ENCODE measurements at regions not wholly inside any gene's neighbourhood (a gene's known extent, or its start where the extent isn't known, plus 50 kb on each side); places are given as distances from the start of the nearest gene placed in this dataset.

GRCh38 chr20:21575981-21576740, 62.3 kb upstream of the NKX2-2 start:
- CTCF ChIA-PET: no interaction called here

More at GRCh38 chr20:21575981-21576740, 62.3 kb upstream of the NKX2-2 start:
- TF ChIP-seq NFE2L2 (IDR thresholded peaks at IDR 0.05; ENCODE audit: low read depth, low read length) (no peak), SMC3 (IDR thresholded peaks at IDR 0.05; ENCODE audit: low read depth, low read length) (no peak), MAFK (IDR thresholded peaks at IDR 0.05; ENCODE audit: low read depth, low read length) (no peak), RCOR1 (IDR thresholded peaks at IDR 0.05; ENCODE audit: insufficient replicate concordance, low read length) (no peak), FOS (IDR thresholded peaks at IDR 0.05; ENCODE audit: low read depth, low read length) (no peak), MAZ (IDR thresholded peaks at IDR 0.05; ENCODE audit: borderline replicate concordance, low read depth, low read length) (no peak), RAD21 (IDR thresholded peaks at IDR 0.05; ENCODE audit: low read length) (no peak), POLR2A (IDR thresholded peaks at IDR 0.05; ENCODE audit: low read depth, low read length) (no peak), CEBPB (IDR thresholded peaks at IDR 0.05; ENCODE audit: low read depth, low read length) (no peak), CHD1 (IDR thresholded peaks at IDR 0.05; ENCODE audit: low read depth, low read length) (no peak), BHLHE40 (IDR thresholded peaks at IDR 0.05; ENCODE audit: low read depth, low read length) (no peak), RFX5 (IDR thresholded peaks at IDR 0.05; ENCODE audit: low read depth, low read length) (no peak), MXI1 (IDR thresholded peaks at IDR 0.05; ENCODE audit: borderline replicate concordance, low read depth, low read length) (no peak)
- TF ChIP-seq, protein P1, sequence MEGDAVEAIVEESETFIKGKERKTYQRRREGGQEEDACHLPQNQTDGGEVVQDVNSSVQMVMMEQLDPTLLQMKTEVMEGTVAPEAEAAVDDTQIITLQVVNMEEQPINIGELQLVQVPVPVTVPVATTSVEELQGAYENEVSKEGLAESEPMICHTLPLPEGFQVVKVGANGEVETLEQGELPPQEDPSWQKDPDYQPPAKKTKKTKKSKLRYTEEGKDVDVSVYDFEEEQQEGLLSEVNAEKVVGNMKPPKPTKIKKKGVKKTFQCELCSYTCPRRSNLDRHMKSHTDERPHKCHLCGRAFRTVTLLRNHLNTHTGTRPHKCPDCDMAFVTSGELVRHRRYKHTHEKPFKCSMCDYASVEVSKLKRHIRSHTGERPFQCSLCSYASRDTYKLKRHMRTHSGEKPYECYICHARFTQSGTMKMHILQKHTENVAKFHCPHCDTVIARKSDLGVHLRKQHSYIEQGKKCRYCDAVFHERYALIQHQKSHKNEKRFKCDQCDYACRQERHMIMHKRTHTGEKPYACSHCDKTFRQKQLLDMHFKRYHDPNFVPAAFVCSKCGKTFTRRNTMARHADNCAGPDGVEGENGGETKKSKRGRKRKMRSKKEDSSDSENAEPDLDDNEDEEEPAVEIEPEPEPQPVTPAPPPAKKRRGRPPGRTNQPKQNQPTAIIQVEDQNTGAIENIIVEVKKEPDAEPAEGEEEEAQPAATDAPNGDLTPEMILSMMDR (conservative IDR thresholded peaks at IDR 0.05; ENCODE audit: low read depth, low read length): no peak
- TF ChIP-seq, protein P2, sequence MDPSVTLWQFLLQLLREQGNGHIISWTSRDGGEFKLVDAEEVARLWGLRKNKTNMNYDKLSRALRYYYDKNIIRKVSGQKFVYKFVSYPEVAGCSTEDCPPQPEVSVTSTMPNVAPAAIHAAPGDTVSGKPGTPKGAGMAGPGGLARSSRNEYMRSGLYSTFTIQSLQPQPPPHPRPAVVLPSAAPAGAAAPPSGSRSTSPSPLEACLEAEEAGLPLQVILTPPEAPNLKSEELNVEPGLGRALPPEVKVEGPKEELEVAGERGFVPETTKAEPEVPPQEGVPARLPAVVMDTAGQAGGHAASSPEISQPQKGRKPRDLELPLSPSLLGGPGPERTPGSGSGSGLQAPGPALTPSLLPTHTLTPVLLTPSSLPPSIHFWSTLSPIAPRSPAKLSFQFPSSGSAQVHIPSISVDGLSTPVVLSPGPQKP (IDR thresholded peaks at IDR 0.05; ENCODE audit: borderline replicate concordance, low read depth, low read length): no peak
- TF ChIP-seq, protein P3, sequence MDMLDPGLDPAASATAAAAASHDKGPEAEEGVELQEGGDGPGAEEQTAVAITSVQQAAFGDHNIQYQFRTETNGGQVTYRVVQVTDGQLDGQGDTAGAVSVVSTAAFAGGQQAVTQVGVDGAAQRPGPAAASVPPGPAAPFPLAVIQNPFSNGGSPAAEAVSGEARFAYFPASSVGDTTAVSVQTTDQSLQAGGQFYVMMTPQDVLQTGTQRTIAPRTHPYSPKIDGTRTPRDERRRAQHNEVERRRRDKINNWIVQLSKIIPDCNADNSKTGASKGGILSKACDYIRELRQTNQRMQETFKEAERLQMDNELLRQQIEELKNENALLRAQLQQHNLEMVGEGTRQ (IDR thresholded peaks at IDR 0.05; ENCODE audit: low read depth, low read length): no peak
- Histone ChIP-seq H2AK9ac (replicated peaks; ENCODE audit: low read depth, low read length, poor library complexity) (no peak overlapping the region), H3K27me3 (ENCODE audit: control insufficient read depth, insufficient read depth, low read length) (no peaks in the 10 kb centered on the region), H3K4me1 (ENCODE audit: control insufficient read depth, insufficient read depth, low read length) (no peaks in the 10 kb centered on the region), H4K20me1 (ENCODE audit: insufficient read depth, low read length) (no peaks in the 10 kb centered on the region), H4K5ac (ENCODE audit: low read depth, low read length) (no peak overlapping the region), H2AK5ac (ENCODE audit: low read depth, low read length) (no peak overlapping the region), H4K91ac (ENCODE audit: insufficient read depth, low read depth, low read length) (no peak overlapping the region), H3K9me1 (ENCODE audit: insufficient read depth, low read length) (no peaks in the 10 kb centered on the region), H3K18ac (ENCODE audit: low read depth, low read length) (no peak overlapping the region), H3K56ac (ENCODE audit: extremely low read depth, insufficient read depth, low read length) (no peak overlapping the region), H3K23ac (ENCODE audit: low read depth, low read length) (no peak overlapping the region), H3K4me3 (ENCODE audit: insufficient read depth, low read depth, low read length) (no peak overlapping the region), H3K79me1 (ENCODE audit: low read depth in 1 of 2, low read length in 2 of 2) (no peaks in the 10 kb centered on the region), H3K36me3 (ENCODE audit: control insufficient read depth, insufficient read depth, low read length) (no peaks in the 10 kb centered on the region), H2AFZ (replicated peaks; ENCODE audit: low read length, poor library complexity) (no peak overlapping the region), H3K9ac (ENCODE audit: low read depth, low read length) (no peak overlapping the region), H3K9me3 (ENCODE audit: control insufficient read depth, insufficient read depth, low read length) (no peaks in the 10 kb centered on the region), H3K4ac (ENCODE audit: low read depth, low read length) (no peak overlapping the region), H2BK20ac (ENCODE audit: low read depth, low read length) (no peak overlapping the region), H3K4me2 (ENCODE audit: low read depth, low read length) (no peak overlapping the region), H4K8ac (ENCODE audit: low read depth in 2 of 2, low read length in 2 of 2) (no peak overlapping the region), H3K14ac (replicated peaks; ENCODE audit: low read depth, low read length) (no peak overlapping the region), H2BK5ac (ENCODE audit: low read depth, low read length, poor library complexity, severe bottlenecking) (no peak overlapping the region), H3K27ac (ENCODE audit: insufficient read depth, low read length) (no peak overlapping the region), H2BK120ac (ENCODE audit: low read depth, low read length) (no peak overlapping the region), H2BK15ac (ENCODE audit: low read depth, low read length) (no peak overlapping the region)
- DNase-seq (no peak), ATAC-seq (ENCODE audit: low read depth) (no peak)
- in situ Hi-C loops (cut with MboI; ENCODE audit: low sequenced_read_pairs): no loop called here
- dilution Hi-C loops (cut with HindIII; ENCODE audit: low sequenced_read_pairs, unreplicated experiment): no loop called here
- WGBS, 2 experiments (ENCODE audit: extremely low coverage in 2 of 2, insufficient read length in 1 of 2): no CpG with 5 or more reads among the region's 5 CpGs
- intact Hi-C loops (cut with micrococcal nuclease): no loop called here
- no TSS peak for BruUV-seq (replicated peaks)
- POLR2A ChIA-PET (ENCODE audit: unreplicated experiment): no interaction called here

Data from IMR-90 (cell line).